Activated CD8-positive, alpha-beta memory T cell treated with anti-CD3 and anti-CD28 coated beads, Interleukin-2, amount 10 ng/mL, durations not matched to agents 7 days and 5 days (primary cell): ENCODE measurements at regions not wholly inside any gene's neighbourhood (a gene's known extent, or its start where the extent isn't known, plus 50 kb on each side); places are given as distances from the start of the nearest gene placed in this dataset.

Experiments used
- ATAC-seq: fragments of 150-1000 bp; cut with Tn5 transposase; one replicate; pipeline ENCODE4 v1.10.0; 2021; ENCODE audit warnings: moderate library complexity
- CTCF ChIA-PET: fragments of 350-600 bp; sonication (Branson Sonifier 250); formaldehyde crosslinking; loops from one replicate; lab custom pipeline; 2021; ENCODE audit warnings: antibody characterized with exemption; lab: Charles Lee
- DNase-seq: peaks from one replicate; pipeline ENCODE4 v3.0.0-alpha.2; 2020
- H3K27ac Mint-ChIP-seq: one replicate; pipeline ENCODE4 v1.8.0; 2021; ENCODE audit warnings: mild to moderate bottlenecking, mixed read lengths
- H3K27me3 Mint-ChIP-seq: one replicate; pipeline ENCODE4 v1.8.0; 2021; ENCODE audit warnings: mixed read lengths
- H3K36me3 Mint-ChIP-seq: one replicate; pipeline ENCODE4 v1.8.0; 2021; ENCODE audit warnings: mild to moderate bottlenecking, mixed read lengths
- H3K4me1 Mint-ChIP-seq: one replicate; pipeline ENCODE4 v1.8.0; 2021; ENCODE audit warnings: mixed read lengths
- H3K4me3 Mint-ChIP-seq: one replicate; pipeline ENCODE4 v1.8.0; 2021; ENCODE audit warnings: mild to moderate bottlenecking, moderate library complexity, mixed read lengths
- H3K9me3 Mint-ChIP-seq: one replicate; pipeline ENCODE4 v1.8.0; 2022; ENCODE audit warnings: low read depth, mixed read lengths

DNA sequence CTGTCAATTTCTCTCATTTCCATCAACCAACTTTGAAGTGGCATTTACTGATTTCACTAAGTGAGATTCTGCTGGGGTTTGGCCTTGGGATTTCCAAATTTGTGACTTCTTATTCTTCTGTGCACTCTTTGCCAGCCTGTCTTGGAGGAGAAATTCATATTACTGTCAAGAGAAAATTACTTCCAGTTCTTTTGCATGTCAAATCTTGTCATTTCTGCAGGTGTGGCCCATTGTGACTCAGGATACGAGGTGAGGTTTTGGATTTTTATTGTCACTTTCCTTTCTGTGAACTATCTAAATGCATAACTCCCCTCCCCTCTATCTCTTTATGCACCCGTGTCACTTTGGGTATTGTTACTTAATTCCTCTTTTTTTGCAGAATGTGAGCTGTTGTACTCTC is 102.6 kb upstream of the GUCY1A1 start:
- H3K4me3 Mint-ChIP-seq = no peak overlapping the region
- ATAC-seq (no peak), DNase-seq (no peak)
- CTCF ChIA-PET = no interaction called here
- H3K9me3 Mint-ChIP-seq = no peaks in the 10 kb centered on the region
- H3K27ac Mint-ChIP-seq = no peak overlapping the region
- no peaks in the 10 kb centered on the region for H3K36me3 Mint-ChIP-seq
- H3K4me1 Mint-ChIP-seq = no peaks in the 10 kb centered on the region
- no peaks in the 10 kb centered on the region for H3K27me3 Mint-ChIP-seq

DNA sequence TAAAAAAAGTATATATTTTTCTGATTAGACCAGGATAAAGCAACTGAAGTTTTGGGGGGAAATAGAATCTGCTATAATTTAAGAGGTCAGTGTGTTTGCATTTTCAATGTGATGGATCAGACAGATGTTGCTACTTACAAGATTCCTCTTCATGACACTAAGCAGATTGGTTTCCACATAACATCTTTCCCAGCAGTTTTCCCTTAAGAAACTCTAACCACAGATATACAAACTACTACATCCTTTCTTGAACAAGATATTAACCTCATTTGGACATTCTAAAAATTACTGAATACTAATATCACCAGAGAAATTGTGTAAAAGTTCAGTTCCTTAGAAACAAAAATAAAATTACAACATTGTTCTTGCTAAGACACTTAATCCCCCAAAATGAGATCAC is 106.7 kb upstream of the GUCY1A1 start:
- no peak overlapping the region for H3K27ac Mint-ChIP-seq
- H3K27me3 Mint-ChIP-seq = no peaks in the 10 kb centered on the region
- H3K4me3 Mint-ChIP-seq = no peak overlapping the region
- CTCF ChIA-PET = no interaction called here
- no peaks in the 10 kb centered on the region for H3K9me3 Mint-ChIP-seq
- ATAC-seq (no peak), DNase-seq (no peak)
- H3K4me1 Mint-ChIP-seq = no peaks in the 10 kb centered on the region
- no peaks in the 10 kb centered on the region for H3K36me3 Mint-ChIP-seq

DNA sequence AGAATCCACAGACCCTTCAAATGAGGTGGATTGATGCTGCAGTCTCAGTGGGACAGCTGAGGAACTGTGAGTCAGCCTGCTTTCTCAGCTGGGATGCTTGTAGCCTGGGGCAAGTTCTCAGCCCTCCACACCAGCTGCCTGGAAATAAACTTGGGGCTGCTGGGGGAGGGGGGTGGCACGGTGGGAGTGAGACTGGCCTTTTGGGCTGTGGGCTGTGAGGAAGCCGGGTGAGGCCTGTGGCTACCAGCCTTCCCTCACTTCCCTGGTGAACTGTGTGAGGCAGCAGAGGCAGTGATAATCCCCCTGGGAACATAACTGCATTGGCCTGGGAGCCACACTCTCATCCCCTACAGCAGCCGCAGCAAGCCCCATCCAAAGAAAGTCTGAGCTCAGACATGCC is 114.5 kb upstream of the GUCY1A1 start:
- ATAC-seq = no peak

DNA sequence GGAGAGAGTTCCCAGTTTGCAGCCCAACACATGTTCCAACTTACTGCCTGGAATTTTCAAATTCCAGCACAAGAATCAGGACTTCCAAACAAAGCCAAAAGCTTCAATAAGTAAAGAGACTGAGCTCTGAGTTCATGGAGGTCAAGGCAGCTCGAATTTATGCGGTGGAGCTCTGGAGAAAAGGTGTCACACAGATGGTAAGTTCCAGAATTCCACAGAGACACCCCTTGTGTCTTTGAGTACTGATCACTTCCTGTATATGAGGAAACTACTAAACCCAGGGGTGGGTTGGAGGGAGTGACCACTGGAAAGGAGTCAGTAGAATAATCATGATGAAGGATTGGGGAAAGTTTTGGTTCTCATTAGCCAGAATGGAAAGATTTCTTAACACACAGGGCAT is 118.5 kb upstream of the GUCY1A1 start:
- no peaks in the 10 kb centered on the region for H3K9me3 Mint-ChIP-seq
- CTCF ChIA-PET = interaction anchor here (1.1 kb wide), 1 partner anchor 14 kb away, joined by 3 read pairs; no protein-coding TSS in a partner anchor
- H3K4me3 Mint-ChIP-seq = no peak overlapping the region
- DNase-seq = no peak
- no peaks in the 10 kb centered on the region for H3K36me3 Mint-ChIP-seq
- H3K27me3 Mint-ChIP-seq = no peaks in the 10 kb centered on the region
- no peak overlapping the region for H3K27ac Mint-ChIP-seq
- ATAC-seq = no peak
- no peaks in the 10 kb centered on the region for H3K4me1 Mint-ChIP-seq

More for the DNA sequence above, 114.5 kb upstream of the GUCY1A1 start:
- no peaks in the 10 kb centered on the region for H3K36me3 Mint-ChIP-seq
- H3K27ac Mint-ChIP-seq = no peak overlapping the region
- no peaks in the 10 kb centered on the region for H3K4me1 Mint-ChIP-seq
- H3K27me3 Mint-ChIP-seq = no peaks in the 10 kb centered on the region
- no peak for DNase-seq
- no peak overlapping the region for H3K4me3 Mint-ChIP-seq
- H3K9me3 Mint-ChIP-seq = no peaks in the 10 kb centered on the region
- CTCF ChIA-PET = no interaction called here

DNA sequence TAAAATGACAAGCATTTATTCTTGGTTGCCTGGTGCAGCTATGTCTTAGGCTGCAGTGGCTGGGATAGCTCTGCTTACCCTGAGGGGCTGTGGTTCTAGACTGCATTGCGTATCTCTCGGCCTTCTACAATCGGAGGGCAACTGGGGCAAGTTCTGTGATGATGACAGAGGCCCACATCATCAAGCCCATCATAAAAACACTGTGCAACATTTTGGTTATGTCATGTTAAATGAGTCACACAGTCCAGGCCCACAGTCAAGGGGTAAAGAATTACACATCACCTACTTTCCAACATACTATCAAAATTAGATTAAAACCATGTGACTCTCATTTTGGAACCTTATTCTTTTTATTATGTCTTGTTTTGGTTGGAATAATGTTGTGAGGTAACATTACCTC is 120.2 kb upstream of the GUCY1A1 start:
- H3K4me3 Mint-ChIP-seq = no peak overlapping the region
- H3K27me3 Mint-ChIP-seq = no peaks in the 10 kb centered on the region
- H3K27ac Mint-ChIP-seq = no peak overlapping the region
- no peak for ATAC-seq
- H3K36me3 Mint-ChIP-seq = no peaks in the 10 kb centered on the region
- CTCF ChIA-PET = no interaction called here
- no peaks in the 10 kb centered on the region for H3K9me3 Mint-ChIP-seq
- no peaks in the 10 kb centered on the region for H3K4me1 Mint-ChIP-seq
- DNase-seq = no peak

DNA sequence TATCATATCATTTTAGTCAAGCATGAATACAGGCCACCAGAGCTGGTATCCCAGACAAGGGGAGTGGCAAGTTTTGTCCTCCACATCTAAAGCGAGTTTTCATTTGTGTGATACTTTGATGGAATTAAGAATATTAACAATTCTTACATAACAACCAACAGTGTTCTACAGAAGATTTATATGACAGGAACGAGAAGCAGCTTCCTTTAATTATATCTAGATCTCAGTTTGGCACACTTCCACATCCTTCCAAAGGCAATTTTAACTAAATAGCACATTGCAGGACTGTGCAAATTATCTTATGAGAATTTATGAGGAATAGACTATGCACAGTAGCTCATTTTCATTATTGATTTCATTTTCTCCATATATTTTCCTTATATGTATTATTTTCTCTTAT is 121.2 kb upstream of the GUCY1A1 start:
- Mint-ChIP-seq H3K4me3 (no peak overlapping the region), H3K27ac (no peak overlapping the region), H3K4me1 (no peaks in the 10 kb centered on the region), H3K36me3 (no peaks in the 10 kb centered on the region), H3K27me3 (no peaks in the 10 kb centered on the region), H3K9me3 (no peaks in the 10 kb centered on the region)
- CTCF ChIA-PET = no interaction called here
- ATAC-seq (no peak), DNase-seq (no peak)

DNA sequence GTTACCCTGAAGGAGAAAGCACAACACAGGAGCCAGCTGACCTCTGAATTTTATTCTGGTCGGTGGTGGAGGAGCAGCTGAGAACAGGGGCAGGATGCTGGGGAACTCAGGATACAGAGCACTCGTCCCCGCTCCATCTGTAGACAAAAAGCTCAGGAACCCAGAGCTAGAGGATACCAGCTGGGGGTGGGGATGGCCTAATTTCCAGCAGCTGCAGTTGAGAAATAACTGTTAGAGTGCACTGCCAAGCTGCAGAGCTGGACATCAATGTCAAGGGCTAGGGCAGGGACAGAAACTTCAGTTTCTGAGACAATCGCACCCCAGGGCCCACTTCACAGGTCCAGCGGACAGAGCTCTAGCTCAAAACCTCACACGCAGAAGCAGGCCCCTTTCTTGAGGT is 122.1 kb upstream of the GUCY1A1 start:
- H3K27me3 Mint-ChIP-seq = no peaks in the 10 kb centered on the region
- H3K27ac Mint-ChIP-seq = no peak overlapping the region
- H3K4me3 Mint-ChIP-seq = no peak overlapping the region
- H3K36me3 Mint-ChIP-seq = no peaks in the 10 kb centered on the region
- no peak for ATAC-seq
- DNase-seq = no peak
- no peaks in the 10 kb centered on the region for H3K9me3 Mint-ChIP-seq
- CTCF ChIA-PET = no interaction called here
- H3K4me1 Mint-ChIP-seq = no peaks in the 10 kb centered on the region

DNA sequence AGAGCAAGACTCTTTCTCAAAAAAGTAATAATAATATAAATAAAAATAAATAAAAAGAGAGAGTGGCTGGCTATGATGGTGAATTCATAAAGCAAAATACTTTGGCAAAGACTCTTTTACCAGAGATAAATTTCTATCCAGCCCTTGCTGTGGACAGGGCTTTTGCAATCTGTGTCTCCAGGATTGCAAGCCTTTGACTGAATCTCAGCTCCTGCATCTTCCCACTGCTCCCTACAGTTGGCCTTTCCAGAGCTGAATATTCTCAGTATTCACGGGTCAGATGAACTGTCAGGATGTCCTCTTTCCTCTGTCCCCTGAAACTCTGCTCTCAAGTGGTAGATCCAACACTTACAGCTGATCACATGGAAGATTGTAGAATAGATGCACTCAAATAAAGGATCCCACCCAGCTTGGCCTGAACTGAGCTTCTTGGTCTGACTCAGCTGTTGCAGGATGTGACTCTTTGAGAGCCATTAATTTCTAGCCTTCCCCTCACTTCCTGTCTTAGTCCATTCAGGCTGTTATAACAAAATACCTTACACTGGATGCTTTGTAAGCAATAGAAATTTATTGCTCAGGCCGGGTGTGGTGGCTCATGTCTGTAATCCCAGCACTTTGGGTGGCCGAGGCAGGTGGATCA is 123.4 kb upstream of the GUCY1A1 start:
- H3K27ac Mint-ChIP-seq = no peak overlapping the region
- no peaks in the 10 kb centered on the region for H3K36me3 Mint-ChIP-seq
- no peaks in the 10 kb centered on the region for H3K4me1 Mint-ChIP-seq
- no peak overlapping the region for H3K4me3 Mint-ChIP-seq
- H3K27me3 Mint-ChIP-seq = no peaks in the 10 kb centered on the region
- DNase-seq (no peak), ATAC-seq (no peak)
- no peaks in the 10 kb centered on the region for H3K9me3 Mint-ChIP-seq
- CTCF ChIA-PET = no interaction called here

DNA sequence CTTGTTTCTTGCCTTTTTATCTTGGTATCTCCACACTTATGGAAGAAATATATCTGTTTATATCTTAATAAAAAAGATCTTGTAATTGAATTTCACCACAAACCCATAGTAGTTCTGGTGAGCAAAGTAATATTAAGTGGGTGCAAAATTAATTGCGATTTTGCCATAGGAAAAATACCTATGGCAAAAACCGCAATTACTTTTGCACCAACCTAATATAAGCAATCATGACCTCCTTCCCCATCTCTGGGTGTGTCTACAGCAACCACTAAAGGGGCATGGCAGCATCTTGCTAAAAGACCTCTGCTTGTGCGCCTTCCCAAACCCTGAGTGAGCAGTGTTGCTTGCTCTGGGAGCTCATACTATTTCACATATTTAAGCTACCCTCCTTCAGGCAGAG is 124.2 kb upstream of the GUCY1A1 start:
- Mint-ChIP-seq H3K4me1 (no peaks in the 10 kb centered on the region), H3K27me3 (no peaks in the 10 kb centered on the region), H3K27ac (no peak overlapping the region), H3K9me3 (no peaks in the 10 kb centered on the region), H3K4me3 (no peak overlapping the region), H3K36me3 (no peaks in the 10 kb centered on the region)
- ATAC-seq (no peak), DNase-seq (no peak)
- CTCF ChIA-PET = no interaction called here

DNA sequence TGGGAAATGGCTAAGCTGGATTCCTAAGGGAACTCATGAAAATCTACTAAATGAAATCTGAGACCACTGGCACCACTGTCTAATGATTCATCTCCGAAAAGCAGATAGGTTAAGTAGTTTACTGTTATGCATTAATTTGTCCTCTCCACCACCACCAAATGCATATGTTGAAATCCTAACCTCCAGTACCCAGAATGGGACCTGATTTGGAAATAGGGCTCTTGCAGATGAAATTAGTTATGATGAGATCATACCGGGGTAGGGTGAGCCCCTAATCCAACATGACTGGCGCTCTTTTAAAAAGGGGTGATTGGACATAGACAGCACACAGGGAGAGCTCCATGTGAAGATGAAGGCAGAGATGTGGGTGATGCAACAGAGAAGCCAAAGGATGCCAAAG is 124.9 kb upstream of the GUCY1A1 start:
- no peak for ATAC-seq
- DNase-seq = no peak
- Mint-ChIP-seq H3K36me3 (no peaks in the 10 kb centered on the region), H3K27ac (no peak overlapping the region), H3K27me3 (no peaks in the 10 kb centered on the region), H3K4me1 (no peaks in the 10 kb centered on the region), H3K9me3 (no peaks in the 10 kb centered on the region), H3K4me3 (no peak overlapping the region)
- CTCF ChIA-PET = no interaction called here

DNA sequence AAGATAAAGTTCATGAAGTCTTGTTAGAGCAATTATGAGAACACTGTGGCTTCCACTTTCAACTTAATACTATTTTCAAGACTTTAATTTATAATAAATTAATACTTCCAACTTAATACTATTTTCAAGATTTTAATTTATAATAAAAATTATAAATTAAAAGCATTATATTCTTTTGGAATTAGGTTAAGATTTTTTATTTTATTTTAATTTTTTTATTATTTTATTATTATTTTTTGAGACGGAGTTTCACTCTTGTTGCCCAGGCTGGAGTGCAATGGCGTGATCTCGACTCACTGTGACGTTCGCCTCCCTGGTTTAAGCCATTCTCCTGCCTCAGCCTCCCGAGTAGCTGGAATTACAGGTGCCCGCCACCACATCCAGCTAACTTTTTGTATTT is 126.0 kb upstream of the GUCY1A1 start:
- no peaks in the 10 kb centered on the region for H3K36me3 Mint-ChIP-seq
- CTCF ChIA-PET = no interaction called here
- H3K27me3 Mint-ChIP-seq = no peaks in the 10 kb centered on the region
- H3K9me3 Mint-ChIP-seq = no peaks in the 10 kb centered on the region
- no peak overlapping the region for H3K4me3 Mint-ChIP-seq
- DNase-seq = no peak
- no peaks in the 10 kb centered on the region for H3K4me1 Mint-ChIP-seq
- H3K27ac Mint-ChIP-seq = no peak overlapping the region
- ATAC-seq = no peak

DNA sequence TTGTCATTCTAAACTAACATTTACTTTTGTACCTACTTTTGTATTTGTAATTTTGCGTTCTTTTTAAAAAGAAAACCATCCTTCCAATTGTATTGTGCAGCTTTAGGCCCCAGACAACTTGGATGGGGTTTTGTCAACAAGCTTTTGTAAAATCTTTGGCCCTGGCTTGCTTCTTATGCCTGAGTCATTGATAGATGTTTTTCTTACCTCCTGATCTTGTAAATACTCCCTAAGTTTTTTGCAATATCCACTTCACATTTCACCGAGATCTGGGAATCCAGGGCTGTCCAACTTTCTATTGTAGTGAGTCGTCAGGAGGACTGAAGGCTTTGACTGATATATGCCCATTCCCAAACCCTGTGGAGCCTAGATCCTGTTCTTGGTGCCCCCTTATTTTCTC is 126.9 kb upstream of the GUCY1A1 start:
- no peak for ATAC-seq
- no peaks in the 10 kb centered on the region for H3K36me3 Mint-ChIP-seq
- H3K27me3 Mint-ChIP-seq = no peaks in the 10 kb centered on the region
- no peak for DNase-seq
- H3K9me3 Mint-ChIP-seq = no peaks in the 10 kb centered on the region
- no peaks in the 10 kb centered on the region for H3K4me1 Mint-ChIP-seq
- H3K4me3 Mint-ChIP-seq = no peak overlapping the region
- CTCF ChIA-PET = no interaction called here
- H3K27ac Mint-ChIP-seq = no peak overlapping the region

DNA sequence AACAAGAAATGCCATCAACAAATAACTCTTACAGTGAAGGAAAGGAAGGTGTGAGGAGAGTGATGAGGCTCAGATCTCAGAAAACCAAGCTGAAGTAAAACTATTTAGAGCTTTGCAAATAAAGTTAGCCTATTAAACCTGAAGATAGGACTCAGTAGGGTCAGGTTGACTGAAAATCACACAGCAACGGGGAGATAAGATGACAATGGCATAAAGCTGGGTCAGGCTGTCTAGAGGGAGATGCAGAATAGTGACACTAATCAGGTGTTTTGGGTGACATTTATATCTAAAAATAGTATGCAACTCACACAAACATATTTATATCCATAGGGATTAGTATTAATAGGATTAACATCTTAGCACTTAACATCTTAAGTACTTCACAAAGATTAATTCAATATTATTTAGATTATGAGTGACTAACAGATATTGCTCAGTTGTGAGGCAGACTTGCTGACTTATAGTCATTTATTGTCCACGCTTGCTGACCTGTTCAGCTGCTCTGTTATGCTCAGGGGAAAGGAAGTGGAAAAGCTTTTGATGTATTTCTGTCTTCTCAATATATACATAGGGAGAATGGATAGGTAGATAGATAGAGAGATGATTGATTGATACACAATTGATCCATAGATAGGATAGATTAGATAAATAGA is 130.7 kb upstream of the GUCY1A1 start:
- H3K27me3 Mint-ChIP-seq = no peaks in the 10 kb centered on the region
- no peak for ATAC-seq
- no peaks in the 10 kb centered on the region for H3K36me3 Mint-ChIP-seq
- H3K9me3 Mint-ChIP-seq = no peaks in the 10 kb centered on the region
- H3K4me1 Mint-ChIP-seq = no peaks in the 10 kb centered on the region
- H3K4me3 Mint-ChIP-seq = no peak overlapping the region
- CTCF ChIA-PET = no interaction called here
- DNase-seq = no peak
- H3K27ac Mint-ChIP-seq = no peak overlapping the region

DNA sequence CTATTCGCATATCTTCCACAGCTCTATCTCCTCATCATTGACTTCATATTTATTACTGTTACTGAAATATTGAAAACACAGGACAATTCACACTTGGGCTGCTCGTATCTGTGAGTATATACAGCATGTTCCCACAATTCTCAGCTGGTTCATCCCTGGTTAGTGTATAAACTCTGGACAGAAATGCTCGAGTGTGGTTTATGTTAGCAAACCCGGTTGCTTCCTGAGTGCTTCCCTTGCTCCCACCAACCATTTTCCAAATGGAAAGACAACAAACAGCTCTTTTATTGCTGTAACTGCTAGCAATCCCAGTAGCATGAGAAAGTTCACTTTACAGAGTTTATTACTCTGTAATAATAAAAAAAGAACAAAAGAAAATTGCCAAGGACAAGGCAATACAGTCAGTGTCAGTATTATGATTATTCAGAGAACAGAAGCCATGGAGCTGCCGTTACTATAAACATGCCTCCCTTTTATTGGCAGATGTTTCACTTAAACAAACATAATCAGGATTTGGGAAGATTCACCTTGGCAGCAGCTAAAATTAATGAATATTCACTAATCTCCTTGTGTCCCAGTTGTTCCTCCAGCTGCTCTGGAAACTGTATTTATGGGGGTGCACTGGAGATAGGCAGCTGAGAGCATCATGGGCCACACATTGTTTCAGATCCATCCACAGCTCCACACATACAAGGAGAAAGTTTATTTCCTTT is 134.1 kb upstream of the GUCY1A1 start:
- no peak for DNase-seq
- no peaks in the 10 kb centered on the region for H3K4me1 Mint-ChIP-seq
- no peaks in the 10 kb centered on the region for H3K36me3 Mint-ChIP-seq
- H3K4me3 Mint-ChIP-seq = no peak overlapping the region
- no peaks in the 10 kb centered on the region for H3K9me3 Mint-ChIP-seq
- no peak for ATAC-seq
- no peaks in the 10 kb centered on the region for H3K27me3 Mint-ChIP-seq
- CTCF ChIA-PET = no interaction called here
- H3K27ac Mint-ChIP-seq = no peak overlapping the region
